ENCODE measurements at regions not wholly inside any gene's neighbourhood (a gene's known extent, or its start where the extent isn't known, plus 50 kb on each side); places are given as distances from the start of the nearest gene placed in this dataset.

DNA sequence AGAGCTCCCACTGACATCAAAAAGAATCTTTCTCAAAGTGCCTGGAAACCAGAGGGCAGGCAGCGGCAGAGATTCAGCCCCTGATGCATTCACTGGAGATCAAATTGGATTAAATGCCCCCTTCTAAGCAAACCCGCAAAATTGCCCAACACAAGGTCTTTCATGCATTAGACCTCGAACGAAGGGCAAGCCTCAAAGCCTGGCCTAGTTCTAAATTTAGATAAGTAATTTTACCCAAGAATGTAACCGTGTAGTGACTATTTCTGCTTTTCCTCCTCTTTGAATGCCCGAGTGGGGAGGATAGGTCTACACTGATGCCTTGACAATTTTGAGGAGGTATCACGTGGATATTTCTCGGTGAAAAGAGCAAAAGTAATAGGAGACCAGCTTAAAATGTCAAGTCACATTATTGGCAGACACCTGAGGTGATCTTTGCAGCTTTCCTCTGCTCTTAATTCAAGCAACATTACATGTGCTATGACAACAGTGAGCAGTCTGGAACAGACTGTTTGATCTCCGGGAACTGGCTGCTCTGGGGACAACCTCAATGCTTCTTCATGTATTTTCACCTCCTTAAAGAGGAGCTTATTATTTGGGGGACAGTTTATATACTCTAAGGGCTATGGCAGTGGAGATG is 1263.5 kb upstream of the AUTS2 start:
- Histone ChIP-seq H3K4me1 (ENCODE audit: control insufficient read depth, insufficient read depth, low read depth, low read length) (no peaks in the 10 kb centered on the region), H3K79me1 (replicated peaks; ENCODE audit: low read length, poor library complexity, severe bottlenecking) (no peaks in the 10 kb centered on the region), H2BK5ac (ENCODE audit: low read depth, low read length, poor library complexity, severe bottlenecking) (no peak overlapping the region), H3K4me2 (ENCODE audit: low read length, poor library complexity, severe bottlenecking) (no peak overlapping the region), H3K27me3 (ENCODE audit: control insufficient read depth in 1 of 2, insufficient read depth in 1 of 2, low read length in 2 of 2) (no peaks in the 10 kb centered on the region), H3K9ac (ENCODE audit: low read length) (no peak overlapping the region), H2BK12ac (ENCODE audit: low read length in 2 of 2) (no peak overlapping the region), H3K18ac (ENCODE audit: low read depth in 1 of 2, low read length in 2 of 2) (no peak overlapping the region), H3K36me3 (ENCODE audit: control insufficient read depth in 1 of 2, insufficient read depth in 2 of 2, low read depth in 1 of 2, low read length in 2 of 2) (no peaks in the 10 kb centered on the region), H2AK5ac (ENCODE audit: low read length, severe bottlenecking) (no peak overlapping the region), H3K9me3 (ENCODE audit: control insufficient read depth, low read length) (peaks cover 20% of the 10 kb centered on the region), H4K8ac (ENCODE audit: low read length) (no peak overlapping the region), H2BK15ac (ENCODE audit: low read depth, poor library complexity, severe bottlenecking) (no peak overlapping the region), H3K14ac (ENCODE audit: low read length in 2 of 2) (no peak overlapping the region), H3K4ac (ENCODE audit: low read depth in 1 of 2, low read length in 2 of 2) (no peak overlapping the region), H4K91ac (ENCODE audit: low read length) (no peak overlapping the region), H3K27ac (ENCODE audit: low read length, poor library complexity, severe bottlenecking) (no peak overlapping the region), H2BK120ac (ENCODE audit: low read depth, low read length) (no peak overlapping the region), H3K4me3 (ENCODE audit: insufficient read depth in 1 of 2, low read depth in 1 of 2, low read length in 2 of 2) (no peak overlapping the region), H3K23ac (ENCODE audit: low read length in 2 of 2) (no peak overlapping the region), H2AFZ (ENCODE audit: low read depth, low read length) (no peak overlapping the region)
- 76% methylated on average over 9 of the region's 9 CpGs for whole genome bisulfite sequencing
- no peak for DNase-seq

- H2AK5ac ChIP-seq (ENCODE audit: low read length, severe bottlenecking), result no peak overlapping the region
- no peak overlapping the region for H3K9ac ChIP-seq (ENCODE audit: low read length)
- H3K4me3 ChIP-seq (ENCODE audit: insufficient read depth in 1 of 2, low read depth in 1 of 2, low read length in 2 of 2), result no peak overlapping the region
- DNase-seq, result no peak
- H3K36me3 ChIP-seq (ENCODE audit: control insufficient read depth in 1 of 2, insufficient read depth in 2 of 2, low read depth in 1 of 2, low read length in 2 of 2), result no peaks in the 10 kb centered on the region
- no peaks in the 10 kb centered on the region for H3K4me1 ChIP-seq (ENCODE audit: control insufficient read depth, insufficient read depth, low read depth, low read length)
- H3K23ac ChIP-seq (ENCODE audit: low read length in 2 of 2), result no peak overlapping the region
- no peak overlapping the region for H3K4ac ChIP-seq (ENCODE audit: low read depth in 1 of 2, low read length in 2 of 2)
- no peak overlapping the region for H4K8ac ChIP-seq (ENCODE audit: low read length)
- no peak overlapping the region for H2BK5ac ChIP-seq (ENCODE audit: low read depth, low read length, poor library complexity, severe bottlenecking)
- no peak overlapping the region for H2BK12ac ChIP-seq (ENCODE audit: low read length in 2 of 2)
- H3K27ac ChIP-seq (ENCODE audit: low read length, poor library complexity, severe bottlenecking), result no peak overlapping the region
- H3K79me1 ChIP-seq (replicated peaks; ENCODE audit: low read length, poor library complexity, severe bottlenecking), result no peaks in the 10 kb centered on the region
- H2AFZ ChIP-seq (ENCODE audit: low read depth, low read length), result no peak overlapping the region
- WGBS, result 85% methylated on average over 7 of the region's 8 CpGs
- no peak overlapping the region for H4K91ac ChIP-seq (ENCODE audit: low read length)
- H3K14ac ChIP-seq (ENCODE audit: low read length in 2 of 2), result no peak overlapping the region
- H3K18ac ChIP-seq (ENCODE audit: low read depth in 1 of 2, low read length in 2 of 2), result no peak overlapping the region
- peaks cover 17% of the 10 kb centered on the region for H3K9me3 ChIP-seq (ENCODE audit: control insufficient read depth, low read length)
- no peak overlapping the region for H2BK120ac ChIP-seq (ENCODE audit: low read depth, low read length)
- H2BK15ac ChIP-seq (ENCODE audit: low read depth, poor library complexity, severe bottlenecking), result no peak overlapping the region
- H3K27me3 ChIP-seq (ENCODE audit: control insufficient read depth in 1 of 2, insufficient read depth in 1 of 2, low read length in 2 of 2), result no peaks in the 10 kb centered on the region
- no peak overlapping the region for H3K4me2 ChIP-seq (ENCODE audit: low read length, poor library complexity, severe bottlenecking)
Observed at GRCh38 chr7:68336594-68336993, 1261.7 kb upstream of the AUTS2 start.

DNA sequence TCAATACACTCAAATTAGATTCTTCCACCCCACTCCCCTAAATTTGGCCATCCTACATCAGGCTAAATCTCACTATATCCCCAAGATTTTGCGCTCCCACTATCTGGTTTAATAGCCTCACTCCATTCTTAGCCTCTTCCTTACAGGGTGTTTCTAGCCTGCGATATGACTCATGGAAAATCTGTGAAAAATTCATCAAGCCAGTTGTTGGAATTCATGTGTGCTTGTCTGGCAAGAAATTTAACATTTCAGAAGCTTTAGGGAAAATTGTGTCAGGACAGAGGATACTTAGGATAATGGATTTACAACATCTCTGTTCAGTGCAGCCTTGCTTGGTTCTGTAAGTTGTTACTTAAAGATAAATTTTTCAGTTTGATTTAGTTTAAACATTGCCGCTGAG is 1249.9 kb upstream of the AUTS2 start:
- H2BK12ac ChIP-seq (ENCODE audit: low read length in 2 of 2), result no peak overlapping the region
- no peak overlapping the region for H2BK5ac ChIP-seq (ENCODE audit: low read depth, low read length, poor library complexity, severe bottlenecking)
- no peak overlapping the region for H3K4me2 ChIP-seq (ENCODE audit: low read length, poor library complexity, severe bottlenecking)
- H3K79me1 ChIP-seq (replicated peaks; ENCODE audit: low read length, poor library complexity, severe bottlenecking), result no peaks in the 10 kb centered on the region
- no peak overlapping the region for H2BK120ac ChIP-seq (ENCODE audit: low read depth, low read length)
- H3K23ac ChIP-seq (ENCODE audit: low read length in 2 of 2), result no peak overlapping the region
- no peak overlapping the region for H4K8ac ChIP-seq (ENCODE audit: low read length)
- DNase-seq, result no peak
- no peak overlapping the region for H2AFZ ChIP-seq (ENCODE audit: low read depth, low read length)
- H3K36me3 ChIP-seq (ENCODE audit: control insufficient read depth in 1 of 2, insufficient read depth in 2 of 2, low read depth in 1 of 2, low read length in 2 of 2), result no peaks in the 10 kb centered on the region
- 82% methylated on average over 3 of the region's 3 CpGs for WGBS
- H3K9me3 ChIP-seq (ENCODE audit: control insufficient read depth, low read length), result peaks cover 7% of the 10 kb centered on the region
- H3K27me3 ChIP-seq (ENCODE audit: control insufficient read depth in 1 of 2, insufficient read depth in 1 of 2, low read length in 2 of 2), result no peaks in the 10 kb centered on the region
- no peak overlapping the region for H3K4ac ChIP-seq (ENCODE audit: low read depth in 1 of 2, low read length in 2 of 2)
- H3K4me3 ChIP-seq (ENCODE audit: insufficient read depth in 1 of 2, low read depth in 1 of 2, low read length in 2 of 2), result no peak overlapping the region
- H3K27ac ChIP-seq (ENCODE audit: low read length, poor library complexity, severe bottlenecking), result no peak overlapping the region
- H4K91ac ChIP-seq (ENCODE audit: low read length), result no peak overlapping the region
- H3K18ac ChIP-seq (ENCODE audit: low read depth in 1 of 2, low read length in 2 of 2), result no peak overlapping the region
- H2BK15ac ChIP-seq (ENCODE audit: low read depth, poor library complexity, severe bottlenecking), result no peak overlapping the region
- H3K4me1 ChIP-seq (ENCODE audit: control insufficient read depth, insufficient read depth, low read depth, low read length), result no peaks in the 10 kb centered on the region
- no peak overlapping the region for H2AK5ac ChIP-seq (ENCODE audit: low read length, severe bottlenecking)
- no peak overlapping the region for H3K14ac ChIP-seq (ENCODE audit: low read length in 2 of 2)
- H3K9ac ChIP-seq (ENCODE audit: low read length), result no peak overlapping the region

- Histone ChIP-seq H4K8ac (ENCODE audit: low read length) (no peak overlapping the region), H3K4me3 (ENCODE audit: insufficient read depth in 1 of 2, low read depth in 1 of 2, low read length in 2 of 2) (no peak overlapping the region), H3K27ac (ENCODE audit: low read length, poor library complexity, severe bottlenecking) (no peak overlapping the region), H3K4ac (ENCODE audit: low read depth in 1 of 2, low read length in 2 of 2) (no peak overlapping the region), H2BK5ac (ENCODE audit: low read depth, low read length, poor library complexity, severe bottlenecking) (no peak overlapping the region), H3K9ac (ENCODE audit: low read length) (no peak overlapping the region), H2BK15ac (ENCODE audit: low read depth, poor library complexity, severe bottlenecking) (no peak overlapping the region), H3K14ac (ENCODE audit: low read length in 2 of 2) (no peak overlapping the region), H2AFZ (ENCODE audit: low read depth, low read length) (no peak overlapping the region), H3K36me3 (ENCODE audit: control insufficient read depth in 1 of 2, insufficient read depth in 2 of 2, low read depth in 1 of 2, low read length in 2 of 2) (no peaks in the 10 kb centered on the region), H2BK120ac (ENCODE audit: low read depth, low read length) (no peak overlapping the region), H2BK12ac (ENCODE audit: low read length in 2 of 2) (no peak overlapping the region), H4K91ac (ENCODE audit: low read length) (no peak overlapping the region), H2AK5ac (ENCODE audit: low read length, severe bottlenecking) (no peak overlapping the region), H3K27me3 (ENCODE audit: control insufficient read depth in 1 of 2, insufficient read depth in 1 of 2, low read length in 2 of 2) (no peaks in the 10 kb centered on the region), H3K4me1 (ENCODE audit: control insufficient read depth, insufficient read depth, low read depth, low read length) (no peaks in the 10 kb centered on the region), H3K9me3 (ENCODE audit: control insufficient read depth, low read length) (peaks cover 2% of the 10 kb centered on the region), H3K23ac (ENCODE audit: low read length in 2 of 2) (no peak overlapping the region), H3K79me1 (replicated peaks; ENCODE audit: low read length, poor library complexity, severe bottlenecking) (no peaks in the 10 kb centered on the region), H3K4me2 (ENCODE audit: low read length, poor library complexity, severe bottlenecking) (no peak overlapping the region), H3K18ac (ENCODE audit: low read depth in 1 of 2, low read length in 2 of 2) (no peak overlapping the region)
- no peak for DNase-seq
- 66% methylated on average over 6 of the region's 7 CpGs for WGBS
Observed at GRCh38 chr7:68362745-68363518, 1235.3 kb upstream of the AUTS2 start.
